ENCODE measurements at regions not wholly inside any gene's neighbourhood (a gene's known extent, or its start where the extent isn't known, plus 50 kb on each side); places are given as distances from the start of the nearest gene placed in this dataset.

DNA sequence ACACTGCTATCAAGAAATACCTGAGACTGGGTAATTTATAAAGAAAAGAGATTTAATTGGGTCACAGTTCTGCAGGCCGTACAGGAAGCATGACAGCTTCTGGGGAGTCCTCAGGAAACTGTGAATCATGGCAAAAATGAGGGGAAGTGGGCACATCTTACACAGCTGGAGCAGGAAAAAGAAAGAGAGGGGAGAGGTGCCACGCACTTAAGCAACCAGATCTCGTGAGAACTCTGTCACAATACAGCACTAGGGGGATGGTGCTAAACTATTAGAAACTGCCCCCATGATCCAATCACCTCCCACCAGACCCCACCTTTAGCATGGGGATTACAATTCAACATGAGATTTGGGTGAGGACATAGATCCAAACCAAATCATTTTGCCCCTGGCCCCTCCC, 105.5 kb upstream of the CPLX2 start:
- no peak for DNase-seq

GRCh38 chr5:175766963-175767362, 104.4 kb upstream of the CPLX2 start:
- no peak for DNase-seq

DNA sequence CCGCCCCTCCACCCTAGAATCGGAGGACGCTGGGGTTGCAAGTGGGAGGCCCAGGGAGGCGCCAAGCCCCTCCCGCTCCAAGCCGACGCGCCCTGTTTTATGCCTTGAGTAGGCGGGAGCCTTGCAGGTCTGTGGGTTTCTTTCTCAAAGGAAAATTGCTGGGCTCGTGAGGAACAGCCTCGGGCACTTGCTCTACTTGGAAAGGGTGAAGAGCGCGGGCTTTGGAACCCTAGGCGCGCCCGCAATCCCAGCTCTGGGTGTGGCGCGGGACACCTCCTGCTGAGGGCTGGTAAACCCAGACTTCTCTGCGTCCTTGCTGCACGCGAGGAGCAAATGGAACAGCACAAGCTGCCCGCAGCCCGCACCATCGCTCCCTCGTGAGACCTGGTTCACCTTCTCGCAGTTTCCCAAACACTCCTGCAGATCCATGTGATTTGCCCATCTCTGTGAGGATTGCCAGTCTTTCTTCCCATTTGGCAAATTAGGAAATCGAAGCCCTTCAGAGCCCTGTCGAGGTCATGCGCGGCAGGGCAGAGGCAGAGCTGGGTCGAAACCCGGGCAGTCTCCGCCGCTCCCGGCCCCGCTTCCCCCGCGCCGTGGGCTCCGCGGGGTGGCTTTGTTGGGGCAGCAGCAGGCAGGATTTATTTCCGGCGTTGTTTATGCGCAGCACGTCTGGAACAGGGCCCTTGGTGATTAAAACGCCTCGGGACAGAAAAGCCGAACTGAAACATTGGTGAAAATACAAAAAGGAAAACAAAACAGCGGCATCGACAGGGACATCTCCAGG, 98.4 kb upstream of the CPLX2 start:
- no peak for DNase-seq

GRCh38 chr5:175773534-175774070, 97.8 kb upstream of the CPLX2 start:
- DNase-seq: no peak

DNA sequence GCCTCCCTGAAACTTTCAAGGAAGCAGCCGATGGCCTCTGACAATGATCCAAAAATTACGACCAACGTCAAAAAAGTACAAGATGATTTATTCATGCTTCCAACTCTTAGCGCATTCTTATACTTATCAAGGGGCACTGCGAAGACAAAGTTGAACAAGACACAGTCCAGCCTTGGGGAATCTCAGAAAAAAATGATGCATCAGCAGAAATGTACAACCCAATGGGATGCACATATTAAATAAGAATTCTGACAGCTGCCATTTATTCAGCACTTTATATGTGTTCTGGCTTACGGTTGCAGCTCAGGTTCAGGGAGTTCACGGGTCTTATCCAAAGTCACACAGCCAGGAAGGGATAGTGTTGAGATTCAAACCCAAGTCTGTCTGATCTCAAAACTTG, 96.0 kb upstream of the CPLX2 start:
- no peak for DNase-seq

DNA sequence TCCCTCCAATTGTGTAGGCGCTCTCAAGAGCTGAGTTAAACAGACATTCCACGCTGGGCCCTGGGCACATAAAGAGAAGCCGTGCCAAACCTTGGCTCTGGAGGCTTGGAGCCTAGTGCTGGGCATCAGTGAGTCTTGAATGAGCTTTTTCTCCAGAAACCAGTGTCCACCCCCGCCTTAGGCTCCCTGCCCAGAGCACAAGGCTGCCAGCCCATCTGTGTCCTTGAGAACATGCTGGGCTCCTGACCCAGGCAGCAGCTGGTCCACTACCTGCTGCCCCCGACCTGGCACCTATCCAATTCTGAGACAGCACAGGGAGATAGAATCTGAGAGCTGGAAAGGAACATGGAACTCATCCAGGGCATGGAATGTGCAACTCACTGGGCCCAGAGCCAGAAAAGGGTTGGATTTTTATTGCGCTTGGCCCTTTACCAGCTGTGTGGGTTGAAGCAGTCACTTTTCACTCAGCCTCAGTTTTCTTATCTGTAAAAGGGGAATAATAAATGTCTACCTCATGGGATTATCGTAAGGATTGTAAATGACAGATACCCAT, 92.4 kb upstream of the CPLX2 start:
- peak; percentile 22 for DNase-seq

- no peak for DNase-seq
Observed at GRCh38 chr5:175783739-175784138, 87.6 kb upstream of the CPLX2 start.

- DNase-seq: no peak
Observed at GRCh38 chr5:175784230-175784629, 87.1 kb upstream of the CPLX2 start.

DNA sequence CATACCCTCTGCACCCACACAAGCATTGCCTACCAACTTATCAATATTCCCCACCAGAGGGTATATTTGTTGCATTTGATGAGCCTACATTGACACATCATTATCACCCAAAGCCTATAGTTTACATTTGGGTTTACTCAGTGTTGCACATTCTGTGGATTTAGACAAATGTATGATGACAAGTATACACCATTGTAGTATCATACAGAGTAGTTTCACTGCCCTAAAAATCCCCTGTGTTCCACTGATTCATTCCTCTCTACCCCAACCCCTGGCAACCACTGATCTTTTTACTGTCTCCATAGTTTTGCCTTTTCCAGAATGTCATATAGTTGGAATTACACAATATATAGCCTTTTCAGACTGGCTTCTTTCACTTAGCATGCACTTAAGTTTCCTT, 85.7 kb upstream of the CPLX2 start:
- no peak for DNase-seq

DNA sequence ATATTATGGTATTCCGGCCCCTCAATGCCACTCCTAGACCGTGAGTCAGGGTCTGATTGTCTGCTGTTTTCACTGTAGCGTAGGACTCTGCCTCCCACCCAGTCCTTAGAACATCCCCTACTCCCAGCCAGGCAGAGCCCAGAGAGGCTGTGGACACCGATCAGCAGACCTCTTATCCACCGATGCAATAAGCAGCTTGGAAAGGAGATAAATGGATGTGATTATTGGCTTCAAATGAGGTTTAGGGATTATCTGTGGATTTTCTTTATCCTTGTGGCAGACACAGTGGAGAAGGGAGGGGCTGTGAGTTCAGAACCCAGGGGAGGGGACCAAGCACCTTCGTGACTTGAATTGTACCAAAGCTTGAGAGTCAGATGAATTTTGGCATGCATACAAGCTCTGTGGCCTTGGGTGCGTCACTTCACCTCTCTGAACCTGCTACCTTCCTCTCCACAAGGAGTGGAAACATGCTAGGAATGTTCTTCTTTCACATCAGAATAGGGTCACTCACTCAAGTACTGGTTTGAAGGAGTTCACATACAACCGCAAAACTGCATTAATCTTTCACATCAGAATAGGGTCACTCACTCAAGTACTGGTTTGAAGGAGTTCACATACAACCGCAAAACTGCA, 83.1 kb upstream of the CPLX2 start:
- DNase-seq: no peak

GRCh38 chr5:175789670-175790069, 81.7 kb upstream of the CPLX2 start:
- no peak for DNase-seq

DNA sequence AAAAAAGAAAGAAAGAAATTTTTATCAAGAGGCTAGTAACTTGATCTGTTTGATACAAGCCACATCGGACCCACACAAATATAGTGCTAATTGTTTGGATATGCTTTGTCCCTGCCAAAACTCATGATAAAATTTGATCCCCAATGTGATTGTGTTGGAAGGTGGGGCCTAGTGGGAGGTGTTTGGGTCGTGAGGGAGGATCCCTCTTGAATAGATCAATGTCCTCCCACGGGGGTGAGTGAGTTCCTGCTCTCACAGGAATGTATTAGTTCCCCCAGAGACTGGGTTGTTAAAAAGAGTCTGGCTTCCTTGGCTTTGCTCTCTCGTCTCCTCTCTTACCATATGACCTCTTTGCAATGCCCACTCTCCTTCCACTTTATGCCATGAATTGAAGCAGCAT, 80.6 kb upstream of the CPLX2 start:
- no peak for DNase-seq

GRCh38 chr5:175795959-175796358, 75.4 kb upstream of the CPLX2 start:
- no peak for DNase-seq

DNA sequence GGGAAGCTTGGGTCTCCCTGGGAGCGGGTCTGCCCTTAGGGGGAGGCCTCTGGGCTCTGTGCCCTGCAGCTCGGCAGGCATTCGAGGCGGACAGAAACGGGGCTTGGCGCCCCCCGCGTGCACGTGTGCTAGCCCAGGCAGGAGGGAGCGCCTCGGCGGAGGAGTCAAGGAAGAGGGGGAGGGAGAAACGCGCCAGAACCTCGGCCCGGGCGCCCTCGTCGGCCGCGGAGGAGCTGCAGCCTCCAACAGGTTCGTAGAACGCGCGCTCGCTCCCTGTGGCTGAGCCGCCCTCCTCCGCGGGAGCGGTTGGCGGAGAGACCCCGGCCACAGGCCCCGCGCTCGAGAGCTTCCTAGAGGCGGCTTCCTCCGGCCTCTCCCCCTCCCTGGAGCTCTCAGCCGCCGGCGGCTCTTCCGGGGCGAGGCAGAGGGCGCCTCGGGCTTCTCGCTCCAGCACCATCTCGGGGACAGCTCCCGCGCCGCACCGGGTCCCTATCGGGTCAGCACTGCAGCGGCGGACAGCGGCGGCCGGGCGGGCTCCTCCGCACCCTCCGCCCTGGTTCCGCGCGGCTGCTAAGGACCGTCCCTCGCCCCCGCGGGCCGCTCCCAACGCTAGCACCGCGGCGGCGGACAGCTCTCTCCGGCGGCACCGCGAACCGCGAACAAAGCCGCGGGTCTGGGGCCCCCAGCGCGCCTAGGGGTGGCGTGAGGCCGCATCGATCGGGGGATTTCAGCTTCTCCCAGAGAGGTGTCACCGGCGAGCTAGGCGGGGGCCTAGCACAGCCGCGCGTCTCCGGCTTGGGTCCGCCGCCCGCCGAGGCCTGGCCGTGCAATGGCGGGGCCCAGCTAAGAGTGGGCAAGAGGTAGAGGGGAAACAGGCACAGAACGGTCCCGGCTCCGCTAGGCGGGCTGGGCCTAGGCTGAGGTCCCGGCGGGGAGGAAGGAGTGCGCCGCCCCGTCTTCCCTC, 74.6 kb upstream of the CPLX2 start:
- no peak for DNase-seq

DNA sequence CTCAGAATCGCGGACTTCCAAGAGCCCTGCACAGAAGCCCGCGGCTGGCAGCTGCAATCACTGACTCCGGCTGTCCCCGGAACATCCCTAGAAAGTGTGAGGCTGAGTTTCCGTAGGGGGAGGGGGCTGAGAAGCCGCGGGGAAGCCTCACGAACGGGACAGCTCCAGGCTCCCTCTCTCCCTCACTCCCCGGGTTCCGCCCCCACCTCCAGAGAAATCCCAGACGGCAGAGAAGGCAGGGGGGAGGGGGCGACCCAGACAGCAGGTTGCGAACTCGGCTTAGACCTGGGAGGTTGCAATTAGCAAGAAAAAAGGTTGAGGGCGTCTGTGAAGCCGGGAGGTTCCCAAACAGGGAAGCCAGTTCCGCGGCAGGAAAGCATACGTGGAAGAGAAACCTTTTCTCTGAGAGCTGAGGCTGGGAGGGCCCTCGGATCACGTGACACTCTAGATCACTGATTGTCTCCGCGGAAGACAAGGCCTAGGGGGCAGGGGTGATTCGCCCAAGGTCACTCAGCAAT, 73.8 kb upstream of the CPLX2 start:
- peak; percentile 28 for DNase-seq

- DNase-seq: no peak
Observed at GRCh38 chr5:175798626-175799025, 72.8 kb upstream of the CPLX2 start.

DNA sequence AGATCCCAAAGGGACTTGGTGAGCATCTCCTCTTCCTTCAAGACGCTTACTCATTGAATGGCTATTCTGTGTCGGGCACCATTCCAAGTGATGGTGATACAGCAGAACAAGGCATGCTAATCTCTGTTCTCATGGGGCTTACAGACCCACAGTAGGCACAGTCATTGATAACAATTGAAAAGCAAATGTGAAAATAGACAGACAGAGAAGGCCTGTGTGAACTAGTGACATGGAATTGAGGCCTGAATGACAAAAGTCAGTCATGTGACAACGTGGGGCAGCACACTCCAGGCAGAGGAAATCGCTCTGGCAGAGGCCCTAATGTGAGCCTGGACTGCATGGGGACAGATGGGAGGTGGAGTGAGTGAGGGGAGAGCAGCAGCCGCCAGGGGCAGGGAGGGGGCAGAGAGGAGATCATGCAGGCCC, 70.7 kb upstream of the CPLX2 start:
- no peak for DNase-seq

- no peak for DNase-seq
Observed at GRCh38 chr5:175802361-175802760, 69.0 kb upstream of the CPLX2 start.

- no peak for DNase-seq
Observed at GRCh38 chr5:175803254-175803653, 68.1 kb upstream of the CPLX2 start.

DNA sequence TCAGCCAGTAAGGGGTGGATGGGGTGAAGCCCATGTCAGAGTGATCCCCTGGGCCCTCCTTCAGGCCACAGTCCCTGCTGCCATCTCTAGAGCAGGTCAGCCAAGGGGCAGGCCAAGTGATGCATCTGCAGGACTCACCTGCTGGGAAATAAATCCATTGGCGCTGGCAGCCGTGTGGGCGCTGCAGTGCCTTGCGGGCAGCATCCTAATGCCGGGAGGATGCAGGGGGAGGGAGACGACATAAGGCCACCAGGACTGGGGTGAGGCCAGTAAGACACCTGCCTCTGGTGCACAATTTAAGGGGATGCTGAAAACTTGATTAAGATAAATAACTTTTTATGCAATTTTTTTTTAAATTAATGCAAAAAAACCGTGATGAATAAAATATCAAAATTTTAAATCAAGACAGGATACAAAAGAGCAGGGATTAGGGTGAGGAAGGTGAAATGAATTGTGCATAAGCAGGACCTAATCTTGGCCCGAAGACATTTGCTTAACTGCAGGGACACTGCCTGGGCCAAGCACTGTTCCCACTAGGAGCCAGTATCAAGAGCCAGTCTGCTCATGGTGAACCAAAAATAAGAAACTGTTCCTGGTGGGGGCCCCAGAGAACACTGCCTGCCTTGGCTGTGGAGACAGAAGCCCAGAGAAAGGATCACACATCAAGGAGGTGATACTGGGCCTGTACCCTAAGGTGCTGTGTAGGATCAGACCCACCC, 67.5 kb upstream of the CPLX2 start:
- DNase-seq: no peak

GRCh38 chr5:175805256-175806011, 65.9 kb upstream of the CPLX2 start:
- no peak for DNase-seq
